Breast epithelium (tissue), 4 donors: ENCODE measurements at regions not wholly inside any gene's neighbourhood (a gene's known extent, or its start where the extent isn't known, plus 50 kb on each side); places are given as distances from the start of the nearest gene placed in this dataset.

Experiments used
- DNase-seq, 2 donors: peaks; one replicate each; pipeline ENCODE4 v3.0.0-alpha.2; 2019; ENCODE audit warnings: low spot score in 2 of 2
- H3K27ac ChIP-seq, 2 donors: fragments of 200-600 bp; sonication (generic) in 1 of 2; one replicate each; pipeline ENCODE4 v1.5.1; 2016 to 2019; ENCODE audit warnings: mild to moderate bottlenecking in 1 of 2
- H3K27me3 ChIP-seq, 2 donors: fragments of 200-600 bp; sonication (generic) in 1 of 2; one replicate each; pipeline versions ENCODE4 v1.5.1 to v1.6.0; 2017 to 2019; ENCODE audit warnings: control low read depth in 1 of 2, mild to moderate bottlenecking in 1 of 2
- H3K36me3 ChIP-seq: fragments of 200-600 bp; one replicate; pipeline ENCODE4 v1.5.1; 2019
- H3K4me1 ChIP-seq, 2 donors: fragments of 200-600 bp; sonication (generic); one replicate each; pipeline ENCODE4 v1.5.1; 2016 to 2019; ENCODE audit warnings: control low read depth in 1 of 2
- H3K4me3 ChIP-seq, 3 donors: fragments of 200-600 bp; sonication (generic); 1 replicate in 2 of 3; 2 replicates in 1 of 3; pipeline ENCODE4 v1.5.1; 2016 to 2019; ENCODE audit warnings: mild to moderate bottlenecking in 3 of 3, moderate library complexity in 2 of 3
- H3K9me3 ChIP-seq, 2 donors: fragments of 200-600 bp; sonication (generic) in 1 of 2; one replicate each; pipeline ENCODE4 v1.5.1; 2016 to 2019; ENCODE audit warnings: control low read depth in 1 of 2
- CTCF ChIP-seq, 3 donors: fragments of 450-650 bp; IDR thresholded peaks; one replicate each; pipeline ENCODE4 v1.5.1; 2016 to 2017; ENCODE audit warnings: antibody characterized with exemption in 3 of 3, mild to moderate bottlenecking in 3 of 3, moderate library complexity in 3 of 3
- POLR2A ChIP-seq: fragments of 450-650 bp; IDR thresholded peaks from one replicate; pipeline ENCODE4 v1.6.1; 2016; ENCODE audit warnings: antibody characterized with exemption, mild to moderate bottlenecking, moderate library complexity
- POLR2AphosphoS5 ChIP-seq, 3 donors: sonication (generic); formaldehyde crosslinking; IDR thresholded peaks; one replicate each; pipeline ENCODE4 v1.6.1; 2017; ENCODE audit warnings: antibody characterized with exemption in 3 of 3
- intact Hi-C: fragments of 100-400 bp; cut with DNase I; formaldehyde crosslinking; loops from one replicate; pipeline ENCODE4 v1.15.1; 2023; ENCODE audit warnings: low total_unique reads

DNA sequence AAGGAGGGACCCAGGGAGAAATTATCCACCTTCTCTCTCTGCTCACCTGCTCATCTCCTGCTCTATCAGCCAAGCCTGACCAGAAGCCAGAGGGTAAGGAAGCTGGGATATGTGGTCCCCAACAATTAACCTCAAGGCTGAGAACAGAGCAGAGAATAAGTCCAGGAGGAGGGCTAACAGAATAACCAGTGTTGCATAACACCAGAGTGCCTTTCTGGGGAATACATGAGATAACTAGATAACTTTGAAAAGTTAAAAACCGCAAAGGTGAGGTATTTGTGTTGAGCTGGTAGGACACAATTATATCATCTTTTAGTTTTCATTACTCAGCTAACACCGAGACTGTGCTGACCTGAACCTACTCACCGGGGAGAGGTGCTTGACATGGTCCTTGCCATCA is 180.8 kb downstream of the SALL1 start:
- peaks cover 0 to 8% of the 10 kb centered on the region in 2 donors for H3K27me3 ChIP-seq
- H3K4me1 ChIP-seq = no peaks in the 10 kb centered on the region
- no peak overlapping the region for H3K27ac ChIP-seq
- DNase-seq = no peak
- TF ChIP-seq CTCF (IDR thresholded peaks at IDR 0.05) (no peak), POLR2AphosphoS5 (IDR thresholded peaks at IDR 0.05) (no peak), POLR2A (no peak)
- no peak overlapping the region for H3K4me3 ChIP-seq
- intact Hi-C loops = no loop called here
- H3K9me3 ChIP-seq = peaks cover 0 to 2% of the 10 kb centered on the region in 2 donors
- no peaks in the 10 kb centered on the region for H3K36me3 ChIP-seq

DNA sequence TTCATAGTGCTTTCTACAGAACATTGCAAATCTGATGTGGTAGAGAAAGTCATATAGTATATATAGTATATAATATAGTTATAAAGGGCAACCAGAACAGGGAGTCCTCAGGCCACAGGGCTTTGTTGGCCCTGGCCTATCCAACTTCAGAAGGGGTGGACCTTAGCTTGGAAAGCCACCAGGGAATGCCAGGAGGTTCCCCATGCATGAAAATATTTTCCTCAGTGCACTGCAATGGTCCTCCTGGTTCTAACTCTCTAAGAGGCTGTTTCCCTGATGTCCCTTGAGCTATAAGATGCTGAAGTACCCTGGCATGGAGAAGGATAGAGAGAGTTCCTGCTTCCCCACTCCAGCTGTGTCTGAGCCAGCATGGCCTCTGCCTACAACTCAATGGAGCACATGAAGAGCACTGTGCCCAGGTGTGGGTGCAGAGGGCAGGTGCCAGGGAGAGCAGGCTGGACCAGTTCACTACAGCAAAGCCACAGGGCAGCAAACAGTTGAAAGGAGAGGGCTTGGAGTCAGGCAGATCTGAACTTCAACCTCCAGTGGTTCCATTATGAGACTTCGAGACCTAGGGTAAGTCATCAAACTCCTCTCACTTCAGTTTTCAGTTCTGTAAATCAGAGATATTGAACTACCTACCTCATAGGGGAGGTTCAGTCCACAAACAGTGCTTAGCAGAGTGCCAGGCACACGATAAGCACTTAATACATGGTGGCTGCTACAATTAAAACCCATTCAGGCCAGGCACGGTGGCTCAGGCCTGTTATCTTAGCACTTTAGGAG is 183.1 kb downstream of the SALL1 start:
- Histone ChIP-seq H3K4me1 (no peaks in the 10 kb centered on the region), H3K4me3 (no peak overlapping the region), H3K27me3 (peaks cover 0 to 4% of the 10 kb centered on the region in 2 donors), H3K9me3 (peaks cover 0 to 2% of the 10 kb centered on the region in 2 donors), H3K27ac (no peak overlapping the region), H3K36me3 (no peaks in the 10 kb centered on the region)
- TF ChIP-seq CTCF (IDR thresholded peaks at IDR 0.05) (no peak), POLR2AphosphoS5 (IDR thresholded peaks at IDR 0.05) (no peak), POLR2A (no peak)
- no peak for DNase-seq
- intact Hi-C loops = loop anchor here (5.0 kb wide), 1 partner anchor 304 kb away; no protein-coding TSS in a partner anchor

- H3K36me3 ChIP-seq = no peaks in the 10 kb centered on the region
- H3K4me3 ChIP-seq = no peak overlapping the region
- H3K9me3 ChIP-seq = no peaks in the 10 kb centered on the region
- H3K27ac ChIP-seq = no peak overlapping the region
- H3K4me1 ChIP-seq = no peaks in the 10 kb centered on the region
- peaks cover 0 to 4% of the 10 kb centered on the region in 2 donors for H3K27me3 ChIP-seq
- TF ChIP-seq POLR2AphosphoS5 (IDR thresholded peaks at IDR 0.05) (no peak), POLR2A (no peak), CTCF (IDR thresholded peaks at IDR 0.05) (no peak)
- no peak for DNase-seq
- intact Hi-C loops = no loop called here
Measured at GRCh38 chr16:50964491-50964890, 186.6 kb downstream of the SALL1 start.

DNA sequence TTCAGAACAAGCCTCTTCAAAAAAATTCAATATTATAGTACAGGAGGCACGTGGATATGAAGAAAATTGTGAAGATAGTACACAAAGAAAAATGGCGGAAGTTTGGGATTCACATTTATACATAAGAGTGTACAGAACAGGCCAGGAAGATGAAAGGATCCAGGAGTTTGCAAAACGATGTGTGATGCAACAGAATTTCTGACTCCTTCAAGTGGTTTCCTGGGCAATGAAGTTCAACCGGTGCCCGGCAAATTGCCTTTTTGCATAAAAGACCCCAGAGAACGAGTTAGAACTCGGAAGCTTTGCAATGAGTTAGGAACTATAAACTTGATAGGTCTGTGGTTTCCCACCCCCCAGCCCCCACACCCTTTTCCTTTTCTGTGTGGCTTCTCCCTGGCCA is 189.1 kb downstream of the SALL1 start:
- DNase-seq = no peak
- Histone ChIP-seq H3K27ac (no peak overlapping the region), H3K4me3 (no peak overlapping the region), H3K4me1 (no peaks in the 10 kb centered on the region), H3K9me3 (no peaks in the 10 kb centered on the region), H3K27me3 (peaks cover 0 to 18% of the 10 kb centered on the region in 2 donors), H3K36me3 (no peaks in the 10 kb centered on the region)
- TF ChIP-seq CTCF (IDR thresholded peaks at IDR 0.05) (no peak), POLR2A (no peak), POLR2AphosphoS5 (IDR thresholded peaks at IDR 0.05) (no peak)
- intact Hi-C loops = no loop called here

GRCh38 chr16:50960517-50961202 is 190.4 kb downstream of the SALL1 start:
- peaks cover 0 to 20% of the 10 kb centered on the region in 2 donors for H3K27me3 ChIP-seq
- intact Hi-C loops = no loop called here
- no peak for DNase-seq
- H3K27ac ChIP-seq = no peak overlapping the region
- no peaks in the 10 kb centered on the region for H3K36me3 ChIP-seq
- no peaks in the 10 kb centered on the region for H3K9me3 ChIP-seq
- TF ChIP-seq POLR2AphosphoS5 (IDR thresholded peaks at IDR 0.05) (no peak), CTCF (IDR thresholded peaks at IDR 0.05) (no peak), POLR2A (no peak)
- H3K4me3 ChIP-seq = no peak overlapping the region
- H3K4me1 ChIP-seq = no peaks in the 10 kb centered on the region
